GM21619 (cell line): ENCODE measurements at regions not wholly inside any gene's neighbourhood (a gene's known extent, or its start where the extent isn't known, plus 50 kb on each side); places are given as distances from the start of the nearest gene placed in this dataset.
"Not testable (repeated sequence)": the region's sequence is repeated elsewhere in the genome, so short reads cannot be mapped to it uniquely, and the experiment has no call there.

Experiments
- ATAC-seq: cut with Tn5 transposase; IDR thresholded peaks from one replicate; pipeline ENCODE4 v1.9.1; 2021; ENCODE audit not compliant: unreplicated experiment

GRCh38 chr7:89616829-89617228 lies 537.4 kb upstream of the STEAP1 start:
- ATAC-seq: not testable (repeated sequence)

- ATAC-seq: no peak
These were observed 536.0 kb upstream of the STEAP1 start for GRCh38 chr7:89618274-89618673.

- no peak for ATAC-seq
These were observed 532.2 kb upstream of the STEAP1 start for GRCh38 chr7:89621925-89622641.

GRCh38 chr7:89623018-89623672 lies 531.1 kb upstream of the STEAP1 start:
- peak; percentile 94 for ATAC-seq

- not testable (repeated sequence) for ATAC-seq
These were observed 530.1 kb upstream of the STEAP1 start for GRCh38 chr7:89624155-89624554.

GRCh38 chr7:89648509-89648908 lies 505.8 kb upstream of the STEAP1 start:
- ATAC-seq: no peak

- no peak for ATAC-seq
These were observed 498.3 kb upstream of the STEAP1 start for GRCh38 chr7:89655946-89656345.

- ATAC-seq: no peak
These were observed 492.4 kb upstream of the STEAP1 start for GRCh38 chr7:89661876-89662275.

GRCh38 chr7:89666136-89666835 lies 488.0 kb upstream of the STEAP1 start:
- no peak for ATAC-seq

GRCh38 chr7:89680161-89680560 lies 474.1 kb upstream of the STEAP1 start:
- no peak for ATAC-seq

- no peak for ATAC-seq
These were observed 472.8 kb upstream of the STEAP1 start for GRCh38 chr7:89681448-89681847.

GRCh38 chr7:89685287-89685686 lies 469.0 kb upstream of the STEAP1 start:
- no peak for ATAC-seq

- ATAC-seq: no peak
These were observed 467.1 kb upstream of the STEAP1 start for GRCh38 chr7:89687211-89687610.

GRCh38 chr7:89695241-89695640 lies 459.0 kb upstream of the STEAP1 start:
- ATAC-seq: no peak

- no peak for ATAC-seq
These were observed 440.1 kb upstream of the STEAP1 start for GRCh38 chr7:89714131-89714530.

- ATAC-seq: not testable (repeated sequence)
These were observed 435.3 kb upstream of the STEAP1 start for GRCh38 chr7:89718941-89719340.

GRCh38 chr7:89728481-89728880 lies 425.8 kb upstream of the STEAP1 start:
- no peak for ATAC-seq

GRCh38 chr7:89731751-89732445 lies 422.4 kb upstream of the STEAP1 start:
- no peak for ATAC-seq

- no peak for ATAC-seq
These were observed 415.7 kb upstream of the STEAP1 start for GRCh38 chr7:89738549-89738948.

- ATAC-seq: no peak
These were observed 396.4 kb upstream of the STEAP1 start for GRCh38 chr7:89757910-89758309.

GRCh38 chr7:89760690-89761089 lies 393.6 kb upstream of the STEAP1 start:
- no peak for ATAC-seq
